GM23248 (cell line): ENCODE measurements at regions not wholly inside any gene's neighbourhood (a gene's known extent, or its start where the extent isn't known, plus 50 kb on each side); places are given as distances from the start of the nearest gene placed in this dataset.

ENCODE experiments used
- EZH2 ChIP-seq: fragments of 200-600 bp; sonication (generic); IDR thresholded peaks from 2 replicates; pipeline ENCODE4 v1.6.1; 2018; ENCODE audit warnings: antibody characterized with exemption, mild to moderate bottlenecking; ENCODE audit not compliant: insufficient read depth, poor library complexity, severe bottlenecking
- EZH2phosphoT487 ChIP-seq: fragments of 200-600 bp; sonication (generic); IDR thresholded peaks from 2 replicates; pipeline ENCODE4 v1.6.1; 2018; ENCODE audit warnings: antibody characterized with exemption, moderate library complexity, mild to moderate bottlenecking, low read depth; ENCODE audit not compliant: insufficient read depth

DNA sequence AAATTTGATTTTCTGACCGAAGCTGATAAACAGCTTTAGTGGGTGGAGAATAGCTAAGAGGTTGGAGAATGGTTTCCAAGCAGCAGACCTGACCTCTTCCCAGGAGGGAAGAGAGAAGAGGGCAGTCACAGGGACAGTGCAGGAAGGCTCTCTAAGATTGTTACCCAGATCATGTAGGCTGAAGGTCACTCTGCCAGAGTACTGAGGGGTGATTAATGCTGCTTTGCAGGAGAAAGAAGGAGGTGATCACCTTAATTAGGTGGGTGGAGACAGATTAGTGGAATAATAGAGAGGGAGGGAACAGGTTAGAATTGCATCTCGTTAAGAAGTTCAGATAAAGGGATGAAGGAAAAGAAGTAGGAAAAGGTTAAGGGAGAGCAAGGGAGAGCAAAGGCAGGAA is 440.5 kb downstream of the BRINP1 start:
- TF ChIP-seq EZH2: no peak
- TF ChIP-seq EZH2phosphoT487: no peak
